H9 (cell line): ENCODE measurements at regions not wholly inside any gene's neighbourhood (a gene's known extent, or its start where the extent isn't known, plus 50 kb on each side); places are given as distances from the start of the nearest gene placed in this dataset.

Experiments
- DNase-seq: peaks from one replicate; pipeline ENCODE4 v3.0.0-alpha.2; 2017
- H2AFZ ChIP-seq: one replicate; pipeline ENCODE4 v1.6.1; 2013; ENCODE audit warnings: mild to moderate bottlenecking, low read length, control low read depth, moderate library complexity
- H2AK5ac ChIP-seq: 2 replicates; pipeline ENCODE4 v1.6.1; 2013; ENCODE audit warnings: low read length, control low read depth, mixed read lengths; ENCODE audit not compliant: insufficient read length
- H2BK120ac ChIP-seq: one replicate; pipeline ENCODE4 v1.6.1; 2013; ENCODE audit warnings: low read depth, mild to moderate bottlenecking, low read length, control low read depth, inconsistent platforms; ENCODE audit not compliant: poor library complexity, severe bottlenecking
- H2BK12ac ChIP-seq: 2 replicates; pipeline ENCODE4 v1.6.1; 2013; ENCODE audit warnings: low read length, control low read depth, mixed read lengths, low read depth; ENCODE audit not compliant: insufficient read length
- H2BK15ac ChIP-seq: 2 replicates; pipeline ENCODE4 v1.6.1; 2013; ENCODE audit warnings: low read depth, low read length, control low read depth
- H2BK20ac ChIP-seq: one replicate; pipeline ENCODE4 v1.6.1; 2013; ENCODE audit warnings: low read depth, mild to moderate bottlenecking, low read length, control low read depth, inconsistent platforms; ENCODE audit not compliant: poor library complexity, severe bottlenecking
- H2BK5ac ChIP-seq: 2 replicates; pipeline ENCODE4 v1.6.1; 2013; ENCODE audit warnings: low read length, control low read depth, mixed read lengths; ENCODE audit not compliant: insufficient read length
- H3K14ac ChIP-seq: 2 replicates; pipeline ENCODE4 v1.6.1; 2013; ENCODE audit warnings: low read length, control low read depth; ENCODE audit not compliant: insufficient read depth
- H3K18ac ChIP-seq: 2 replicates; pipeline ENCODE4 v1.6.1; 2013; ENCODE audit warnings: low read depth, mild to moderate bottlenecking, mixed read lengths, low read length, control low read depth; ENCODE audit not compliant: insufficient read length
- H3K23ac ChIP-seq: 2 replicates; pipeline ENCODE4 v1.6.1; 2013; ENCODE audit warnings: low read length, control low read depth, mixed read lengths, low read depth; ENCODE audit not compliant: insufficient read length
- H3K23me2 ChIP-seq: 2 replicates; pipeline ENCODE4 v1.6.1; 2013; ENCODE audit warnings: low read depth, mild to moderate bottlenecking, mixed read lengths, low read length, control low read depth; ENCODE audit not compliant: insufficient read length, poor library complexity, severe bottlenecking
- H3K27ac ChIP-seq: 2 replicates; pipeline ENCODE4 v1.5.1; 2013; ENCODE audit warnings: low read length, control low read depth, mixed read lengths, low read depth; ENCODE audit not compliant: insufficient read length
- H3K27me3 ChIP-seq: 2 replicates; pipeline ENCODE4 v1.6.1; 2013; ENCODE audit warnings: low read length, control low read depth, inconsistent platforms; ENCODE audit not compliant: insufficient read depth
- H3K4ac ChIP-seq: 2 replicates; pipeline ENCODE4 v1.6.1; 2013; ENCODE audit warnings: low read depth, mild to moderate bottlenecking, control low read depth, inconsistent platforms, low read length, moderate library complexity
- H3K4me1 ChIP-seq: 2 replicates; pipeline ENCODE4 v1.6.1; 2013; ENCODE audit warnings: low read length, control low read depth, inconsistent platforms; ENCODE audit not compliant: insufficient read depth
- H3K4me2 ChIP-seq: 2 replicates; pipeline ENCODE4 v1.6.1; 2013; ENCODE audit warnings: low read length, control low read depth, mixed read lengths; ENCODE audit not compliant: insufficient read length, insufficient read depth
- H3K56ac ChIP-seq: 2 replicates; pipeline ENCODE4 v1.6.1; 2013; ENCODE audit warnings: low read depth, mild to moderate bottlenecking, mixed read lengths, low read length, control low read depth; ENCODE audit not compliant: insufficient read length
- H3K79me1 ChIP-seq: 2 replicates; pipeline ENCODE4 v1.6.1; 2013; ENCODE audit warnings: low read depth, mild to moderate bottlenecking, moderate library complexity, low read length, control low read depth, inconsistent platforms; ENCODE audit not compliant: insufficient read depth, poor library complexity, severe bottlenecking
- H3K79me2 ChIP-seq: 2 replicates; pipeline ENCODE4 v1.6.1; 2013; ENCODE audit warnings: low read length, control low read depth, inconsistent platforms; ENCODE audit not compliant: insufficient read depth
- H3K9ac ChIP-seq: 2 replicates; pipeline ENCODE4 v1.6.1; 2013; ENCODE audit warnings: low read length, control low read depth, mixed read lengths; ENCODE audit not compliant: insufficient read length; ENCODE audit errors: extremely low read depth
- H3K9me3 ChIP-seq: one replicate; pipeline ENCODE4 v1.6.1; 2013; ENCODE audit warnings: low read depth, low read length, inconsistent platforms; ENCODE audit not compliant: control insufficient read depth
- H3T11ph ChIP-seq: one replicate; pipeline ENCODE4 v1.6.1; 2013; ENCODE audit warnings: mild to moderate bottlenecking, low read length, control low read depth, inconsistent platforms
- H4K20me1 ChIP-seq: one replicate; pipeline ENCODE4 v1.6.1; 2013; ENCODE audit not compliant: control insufficient read depth, insufficient read length, insufficient read depth
- H4K5ac ChIP-seq: 2 replicates; pipeline ENCODE4 v1.6.1; 2013; ENCODE audit warnings: low read depth, mild to moderate bottlenecking, mixed read lengths, low read length, control low read depth; ENCODE audit not compliant: insufficient read length
- H4K8ac ChIP-seq: replicated peaks from 2 replicates; pipeline ENCODE4 v1.6.1; 2013; ENCODE audit warnings: low read length, control low read depth, mixed read lengths, low read depth; ENCODE audit not compliant: insufficient read length
- H4K91ac ChIP-seq: 2 replicates; pipeline ENCODE4 v1.6.1; 2013; ENCODE audit warnings: low read depth, mild to moderate bottlenecking, moderate library complexity, mixed read lengths, low read length, control low read depth; ENCODE audit not compliant: insufficient read length
- H3K27ac Mint-ChIP-seq, 3 experiments: 2 replicates in 2 of 3; 3 replicates in 1 of 3; pipeline ENCODE4 v1.8.0; 2020 to 2021; ENCODE audit warnings: mixed read lengths in 3 of 3, mild to moderate bottlenecking in 1 of 3, moderate library complexity in 1 of 3
- H3K27me3 Mint-ChIP-seq: 2 replicates; pipeline ENCODE4 v1.8.0; 2021; ENCODE audit warnings: low read depth, mild to moderate bottlenecking, moderate library complexity, mixed read lengths
- H3K36me3 Mint-ChIP-seq, 3 experiments: 2 replicates in 2 of 3; 3 replicates in 1 of 3; pipeline ENCODE4 v1.8.0; 2020 to 2021; ENCODE audit warnings: low read depth in 3 of 3, mixed read lengths in 3 of 3; ENCODE audit not compliant: insufficient read depth in 1 of 3
- H3K4me1 Mint-ChIP-seq, 2 experiments: 2 replicates each; pipeline ENCODE4 v1.8.0; 2020; ENCODE audit warnings: mixed read lengths in 2 of 2
- H3K4me3 Mint-ChIP-seq, 2 experiments: 2 replicates in 1 of 2; 3 replicates in 1 of 2; pipeline ENCODE4 v1.8.0; 2020 to 2021; ENCODE audit warnings: mild to moderate bottlenecking in 2 of 2, mixed read lengths in 2 of 2, moderate library complexity in 1 of 2
- H3K9me3 Mint-ChIP-seq, 2 experiments: 2 replicates in 1 of 2; 3 replicates in 1 of 2; pipeline ENCODE4 v1.8.0; 2020; ENCODE audit warnings: mild to moderate bottlenecking in 2 of 2, mixed read lengths in 2 of 2, moderate library complexity in 1 of 2
- CTCF ChIP-seq: fragments of 200-600 bp; sonication (generic); conservative IDR thresholded peaks from 3 replicates; pipeline ENCODE4 v1.8.0; 2021; ENCODE audit warnings: antibody characterized with exemption, mild to moderate bottlenecking
- WGBS: extraction: QIAGEN DNeasy Blood & Tissue Kit; methylation state at CpG from one replicate; pipeline ENCODE4 v1.1.7; 2013; ENCODE audit warnings: missing lambda C conversion rate, low lambda C conversion rate, mixed read lengths; ENCODE audit not compliant: insufficient read length; ENCODE audit errors: extremely low coverage; 5-methylcytosine and 5-hydroxymethylcytosine counted together

GRCh38 chr6:4625557-4625956 is 150.6 kb upstream of the CDYL start:
- H4K20me1 ChIP-seq, result no peaks in the 10 kb centered on the region
- peaks cover 7 to 13% (median 13%) of the 10 kb centered on the region in 3 experiments; a peak in 6 of 7 replicates for H3K36me3 Mint-ChIP-seq
- no peak overlapping the region for H3K4ac ChIP-seq
- no peak overlapping the region for H3K14ac ChIP-seq
- no peak overlapping the region for H3K9ac ChIP-seq
- H3K4me3 Mint-ChIP-seq, result no peak overlapping the region
- H3K4me2 ChIP-seq, result no peak overlapping the region
- no peaks in the 10 kb centered on the region for H3K9me3 ChIP-seq
- H2BK12ac ChIP-seq, result no peak overlapping the region
- H3K56ac ChIP-seq, result no peak overlapping the region
- H3K27ac Mint-ChIP-seq, result no peak overlapping the region
- H3K79me2 ChIP-seq, result no peaks in the 10 kb centered on the region
- TF ChIP-seq CTCF, result no peak
- H3K23ac ChIP-seq, result no peak overlapping the region
- H3K4me1 ChIP-seq, result no peaks in the 10 kb centered on the region
- peaks cover 2% of the 10 kb centered on the region; the same call in 1 of the 2 replicates for H3K27me3 Mint-ChIP-seq
- WGBS, result no CpG with 5 or more reads among the region's 6 CpGs
- H2BK5ac ChIP-seq, result no peak overlapping the region
- H3T11ph ChIP-seq, result no peak overlapping the region
- no peak for DNase-seq
- no peak overlapping the region for H3K27ac ChIP-seq
- H2BK120ac ChIP-seq, result no peak overlapping the region
- H2BK20ac ChIP-seq, result no peak overlapping the region
- H3K23me2 ChIP-seq, result no peaks in the 10 kb centered on the region
- no peak overlapping the region for H4K5ac ChIP-seq
- no peak overlapping the region for H3K18ac ChIP-seq
- peaks cover 15 to 20% of the 10 kb centered on the region in 2 experiments for H3K9me3 Mint-ChIP-seq
- no peaks in the 10 kb centered on the region for H3K79me1 ChIP-seq
- H4K91ac ChIP-seq, result no peak overlapping the region
- H3K4me1 Mint-ChIP-seq, result no peaks in the 10 kb centered on the region
- no peak overlapping the region for H2BK15ac ChIP-seq
- no peaks in the 10 kb centered on the region for H3K27me3 ChIP-seq
- no peak overlapping the region for H2AFZ ChIP-seq
- H2AK5ac ChIP-seq, result no peak overlapping the region
- no peak overlapping the region for H4K8ac ChIP-seq
